Activated naive CD8-positive, alpha-beta T cell treated with anti-CD3 and anti-CD28 coated beads, Interleukin-2, amount 10 ng/mL, durations not matched to agents 7 days and 5 days (primary cell): ENCODE measurements at regions not wholly inside any gene's neighbourhood (a gene's known extent, or its start where the extent isn't known, plus 50 kb on each side); places are given as distances from the start of the nearest gene placed in this dataset.
"Not testable (repeated sequence)": the region's sequence is repeated elsewhere in the genome, so short reads cannot be mapped to it uniquely, and the experiment has no call there.

Experiments used
- ATAC-seq: fragments of 150-1000 bp; cut with Tn5 transposase; one replicate; pipeline ENCODE4 v1.10.0; 2021; ENCODE audit warnings: low read depth, moderate library complexity
- POLR2A ChIA-PET: fragments of 350-600 bp; sonication (Branson Sonifier 250); formaldehyde crosslinking; loops from one replicate; lab custom pipeline; 2021; ENCODE audit warnings: antibody characterized with exemption; lab: Charles Lee
- DNase-seq: peaks from one replicate; pipeline ENCODE4 v3.0.0; 2021
- H3K27ac Mint-ChIP-seq: one replicate; pipeline ENCODE4 v1.8.0; 2022; ENCODE audit warnings: mild to moderate bottlenecking, mixed read lengths
- H3K27me3 Mint-ChIP-seq: one replicate; pipeline ENCODE4 v1.8.0; 2022; ENCODE audit warnings: mild to moderate bottlenecking, moderate library complexity, mixed read lengths
- H3K36me3 Mint-ChIP-seq: one replicate; pipeline ENCODE4 v1.8.0; 2021; ENCODE audit warnings: mild to moderate bottlenecking, mixed read lengths
- H3K4me1 Mint-ChIP-seq: one replicate; pipeline ENCODE4 v1.8.0; 2021; ENCODE audit warnings: mixed read lengths
- H3K4me3 Mint-ChIP-seq: one replicate; pipeline ENCODE4 v1.8.0; 2022; ENCODE audit warnings: mild to moderate bottlenecking, moderate library complexity, mixed read lengths
- H3K9me3 Mint-ChIP-seq: one replicate; pipeline ENCODE4 v1.8.0; 2021; ENCODE audit warnings: mixed read lengths

GRCh38 chr5:91638010-91638409 lies 254.9 kb upstream of the ARRDC3 start:
- H3K4me1 Mint-ChIP-seq = no peaks in the 10 kb centered on the region
- H3K27me3 Mint-ChIP-seq = peaks cover 15% of the 10 kb centered on the region
- no peaks in the 10 kb centered on the region for H3K36me3 Mint-ChIP-seq
- no peak overlapping the region for H3K4me3 Mint-ChIP-seq
- POLR2A ChIA-PET = no interaction called here
- DNase-seq = no peak
- no peaks in the 10 kb centered on the region for H3K9me3 Mint-ChIP-seq
- H3K27ac Mint-ChIP-seq = no peak overlapping the region
- no peak for ATAC-seq

GRCh38 chr5:91635950-91636734 lies 253.0 kb upstream of the ARRDC3 start:
- H3K36me3 Mint-ChIP-seq = no peaks in the 10 kb centered on the region
- no peaks in the 10 kb centered on the region for H3K4me1 Mint-ChIP-seq
- no peak for ATAC-seq
- no peak for DNase-seq
- no peak overlapping the region for H3K4me3 Mint-ChIP-seq
- POLR2A ChIA-PET = no interaction called here
- peaks cover 16% of the 10 kb centered on the region for H3K27me3 Mint-ChIP-seq
- no peak overlapping the region for H3K27ac Mint-ChIP-seq
- H3K9me3 Mint-ChIP-seq = no peaks in the 10 kb centered on the region

GRCh38 chr5:91632871-91633270 lies 249.8 kb upstream of the ARRDC3 start:
- no peak overlapping the region for H3K27ac Mint-ChIP-seq
- H3K4me1 Mint-ChIP-seq = no peaks in the 10 kb centered on the region
- ATAC-seq (no peak), DNase-seq (no peak)
- no peak overlapping the region for H3K4me3 Mint-ChIP-seq
- H3K36me3 Mint-ChIP-seq = no peaks in the 10 kb centered on the region
- POLR2A ChIA-PET = no interaction called here
- peaks cover 7% of the 10 kb centered on the region for H3K27me3 Mint-ChIP-seq
- no peaks in the 10 kb centered on the region for H3K9me3 Mint-ChIP-seq

- DNase-seq = no peak
Measured at GRCh38 chr5:91611746-91612145, 228.6 kb upstream of the ARRDC3 start.

GRCh38 chr5:91607675-91608074 lies 224.6 kb upstream of the ARRDC3 start:
- no peak overlapping the region for H3K4me3 Mint-ChIP-seq
- H3K27me3 Mint-ChIP-seq = no peaks in the 10 kb centered on the region
- H3K4me1 Mint-ChIP-seq = no peaks in the 10 kb centered on the region
- DNase-seq (no peak), ATAC-seq (no peak)
- H3K27ac Mint-ChIP-seq = no peak overlapping the region
- H3K9me3 Mint-ChIP-seq = no peaks in the 10 kb centered on the region
- H3K36me3 Mint-ChIP-seq = no peaks in the 10 kb centered on the region
- POLR2A ChIA-PET = no interaction called here

More at GRCh38 chr5:91611746-91612145, 228.6 kb upstream of the ARRDC3 start:
- H3K4me3 Mint-ChIP-seq = no peak overlapping the region
- H3K27ac Mint-ChIP-seq = no peak overlapping the region
- H3K9me3 Mint-ChIP-seq = no peaks in the 10 kb centered on the region
- H3K4me1 Mint-ChIP-seq = no peaks in the 10 kb centered on the region
- no peak for ATAC-seq
- POLR2A ChIA-PET = no interaction called here
- H3K36me3 Mint-ChIP-seq = no peaks in the 10 kb centered on the region
- H3K27me3 Mint-ChIP-seq = no peaks in the 10 kb centered on the region

GRCh38 chr5:91599863-91600262 lies 216.7 kb upstream of the ARRDC3 start:
- Mint-ChIP-seq H3K4me3 (no peak overlapping the region), H3K4me1 (no peaks in the 10 kb centered on the region), H3K27me3 (no peaks in the 10 kb centered on the region), H3K9me3 (no peaks in the 10 kb centered on the region), H3K36me3 (no peaks in the 10 kb centered on the region), H3K27ac (no peak overlapping the region)
- DNase-seq (no peak), ATAC-seq (no peak)
- POLR2A ChIA-PET = no interaction called here

- POLR2A ChIA-PET = no interaction called here
- Mint-ChIP-seq H3K27me3 (no peaks in the 10 kb centered on the region), H3K4me3 (no peak overlapping the region), H3K27ac (no peak overlapping the region), H3K9me3 (peaks cover 1% of the 10 kb centered on the region), H3K36me3 (no peaks in the 10 kb centered on the region), H3K4me1 (no peaks in the 10 kb centered on the region)
- DNase-seq (no peak), ATAC-seq (no peak)
Measured at GRCh38 chr5:91598216-91598615, 215.1 kb upstream of the ARRDC3 start.

GRCh38 chr5:91595424-91595823 lies 212.3 kb upstream of the ARRDC3 start:
- H3K36me3 Mint-ChIP-seq = no peaks in the 10 kb centered on the region
- no peaks in the 10 kb centered on the region for H3K27me3 Mint-ChIP-seq
- no peaks in the 10 kb centered on the region for H3K4me1 Mint-ChIP-seq
- no peak for ATAC-seq
- no peak for DNase-seq
- peaks cover 8% of the 10 kb centered on the region for H3K9me3 Mint-ChIP-seq
- H3K4me3 Mint-ChIP-seq = no peak overlapping the region
- POLR2A ChIA-PET = no interaction called here
- H3K27ac Mint-ChIP-seq = no peak overlapping the region

- H3K4me3 Mint-ChIP-seq = no peak overlapping the region
- H3K27me3 Mint-ChIP-seq = no peaks in the 10 kb centered on the region
- H3K9me3 Mint-ChIP-seq = peaks cover 9% of the 10 kb centered on the region
- no peaks in the 10 kb centered on the region for H3K4me1 Mint-ChIP-seq
- POLR2A ChIA-PET = no interaction called here
- H3K27ac Mint-ChIP-seq = no peak overlapping the region
- no peaks in the 10 kb centered on the region for H3K36me3 Mint-ChIP-seq
- DNase-seq = no peak
- no peak for ATAC-seq
Measured at GRCh38 chr5:91591076-91591475, 208.0 kb upstream of the ARRDC3 start.

GRCh38 chr5:91586232-91586631 lies 203.1 kb upstream of the ARRDC3 start:
- H3K27me3 Mint-ChIP-seq = no peaks in the 10 kb centered on the region
- H3K9me3 Mint-ChIP-seq = peaks cover 5% of the 10 kb centered on the region
- POLR2A ChIA-PET = no interaction called here
- H3K27ac Mint-ChIP-seq = no peak overlapping the region
- no peak overlapping the region for H3K4me3 Mint-ChIP-seq
- H3K4me1 Mint-ChIP-seq = no peaks in the 10 kb centered on the region
- DNase-seq = no peak
- H3K36me3 Mint-ChIP-seq = no peaks in the 10 kb centered on the region
- ATAC-seq = no peak

- no peak for ATAC-seq
- POLR2A ChIA-PET = no interaction called here
- H3K36me3 Mint-ChIP-seq = no peaks in the 10 kb centered on the region
Measured at GRCh38 chr5:91584352-91584751, 201.2 kb upstream of the ARRDC3 start.

GRCh38 chr5:91566012-91566411 lies 182.9 kb upstream of the ARRDC3 start:
- DNase-seq, POLR2A ChIA-PET, H3K36me3 Mint-ChIP-seq, H3K27ac Mint-ChIP-seq, H3K4me1 Mint-ChIP-seq, H3K4me3 Mint-ChIP-seq, ATAC-seq, H3K27me3 Mint-ChIP-seq: not testable (repeated sequence)
- H3K9me3 Mint-ChIP-seq = peaks cover 13% of the 10 kb centered on the region

More at GRCh38 chr5:91584352-91584751, 201.2 kb upstream of the ARRDC3 start:
- H3K9me3 Mint-ChIP-seq = peaks cover 1% of the 10 kb centered on the region
- no peak overlapping the region for H3K27ac Mint-ChIP-seq
- DNase-seq = no peak
- no peaks in the 10 kb centered on the region for H3K4me1 Mint-ChIP-seq
- H3K27me3 Mint-ChIP-seq = no peaks in the 10 kb centered on the region
- no peak overlapping the region for H3K4me3 Mint-ChIP-seq

- Mint-ChIP-seq H3K36me3 (no peaks in the 10 kb centered on the region), H3K4me3 (no peak overlapping the region), H3K4me1 (no peaks in the 10 kb centered on the region), H3K9me3 (peaks cover 13% of the 10 kb centered on the region), H3K27me3 (no peaks in the 10 kb centered on the region), H3K27ac (no peak overlapping the region)
- no peak for ATAC-seq
- POLR2A ChIA-PET = no interaction called here
- DNase-seq = no peak
Measured at GRCh38 chr5:91562922-91563321, 179.8 kb upstream of the ARRDC3 start.

- Mint-ChIP-seq H3K27ac (no peak overlapping the region), H3K4me3 (no peak overlapping the region), H3K4me1 (no peaks in the 10 kb centered on the region), H3K9me3 (no peaks in the 10 kb centered on the region), H3K36me3 (no peaks in the 10 kb centered on the region), H3K27me3 (no peaks in the 10 kb centered on the region)
- DNase-seq (no peak), ATAC-seq (no peak)
- POLR2A ChIA-PET = no interaction called here
Measured at GRCh38 chr5:91541696-91542095, 158.6 kb upstream of the ARRDC3 start.
